ENCODE measurements at regions not wholly inside any gene's neighbourhood (a gene's known extent, or its start where the extent isn't known, plus 50 kb on each side); places are given as distances from the start of the nearest gene placed in this dataset.

DNA sequence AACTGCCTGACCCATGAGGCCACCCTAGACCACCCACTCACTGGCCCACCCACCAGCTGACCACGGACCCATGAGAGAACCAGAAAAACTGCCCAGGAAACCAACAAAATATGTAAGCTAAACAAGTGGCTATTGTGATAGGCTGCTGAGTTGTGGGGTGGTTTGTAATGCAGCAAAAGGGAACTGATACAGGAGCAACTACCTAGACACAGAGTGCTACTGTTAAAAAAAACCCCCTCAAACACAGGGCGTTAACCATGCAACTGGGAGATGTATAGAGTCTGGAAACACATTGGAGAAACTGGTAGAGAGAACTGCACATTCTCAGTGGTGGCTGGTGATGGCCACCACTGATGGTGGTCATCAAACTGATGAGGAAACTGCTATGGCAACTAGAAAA, 206.3 kb upstream of the GYPC start:
- Histone ChIP-seq H3K27ac (ENCODE audit: insufficient read depth, low read length) (no peak overlapping the region), H3K9me3 (ENCODE audit: control insufficient read depth, insufficient read depth, low read depth, low read length) (no peaks in the 10 kb centered on the region), H2AFZ (ENCODE audit: low read length) (no peak overlapping the region), H3K79me2 (ENCODE audit: control insufficient read depth, insufficient read depth, low read length) (no peaks in the 10 kb centered on the region), H3K4me3 (replicated peaks in 1 of 4; ENCODE audit: control extremely low read depth in 1 of 4, insufficient read depth in 1 of 4, low read depth in 3 of 4, low read length in 4 of 4) (no peak overlapping the region), H3K27me3 (ENCODE audit: control insufficient read depth, insufficient read depth, low read length) (no peaks in the 10 kb centered on the region), H4K20me1 (ENCODE audit: control insufficient read depth, extremely low read depth, insufficient read depth, low read length) (no peaks in the 10 kb centered on the region), H3K4me1 (ENCODE audit: control insufficient read depth, extremely low read depth, insufficient read depth, low read length) (no peaks in the 10 kb centered on the region), H3K9ac (ENCODE audit: insufficient read depth, low read length) (no peak overlapping the region), H3K4me2 (ENCODE audit: extremely low read depth, insufficient read depth, low read length) (no peak overlapping the region), H3K36me3 (ENCODE audit: control insufficient read depth, insufficient read depth, low read length) (no peaks in the 10 kb centered on the region)
- no peak for DNase-seq (ENCODE audit: low read depth in 2 of 2)
- TF ChIP-seq, protein P1, sequence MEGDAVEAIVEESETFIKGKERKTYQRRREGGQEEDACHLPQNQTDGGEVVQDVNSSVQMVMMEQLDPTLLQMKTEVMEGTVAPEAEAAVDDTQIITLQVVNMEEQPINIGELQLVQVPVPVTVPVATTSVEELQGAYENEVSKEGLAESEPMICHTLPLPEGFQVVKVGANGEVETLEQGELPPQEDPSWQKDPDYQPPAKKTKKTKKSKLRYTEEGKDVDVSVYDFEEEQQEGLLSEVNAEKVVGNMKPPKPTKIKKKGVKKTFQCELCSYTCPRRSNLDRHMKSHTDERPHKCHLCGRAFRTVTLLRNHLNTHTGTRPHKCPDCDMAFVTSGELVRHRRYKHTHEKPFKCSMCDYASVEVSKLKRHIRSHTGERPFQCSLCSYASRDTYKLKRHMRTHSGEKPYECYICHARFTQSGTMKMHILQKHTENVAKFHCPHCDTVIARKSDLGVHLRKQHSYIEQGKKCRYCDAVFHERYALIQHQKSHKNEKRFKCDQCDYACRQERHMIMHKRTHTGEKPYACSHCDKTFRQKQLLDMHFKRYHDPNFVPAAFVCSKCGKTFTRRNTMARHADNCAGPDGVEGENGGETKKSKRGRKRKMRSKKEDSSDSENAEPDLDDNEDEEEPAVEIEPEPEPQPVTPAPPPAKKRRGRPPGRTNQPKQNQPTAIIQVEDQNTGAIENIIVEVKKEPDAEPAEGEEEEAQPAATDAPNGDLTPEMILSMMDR (conservative IDR thresholded peaks at IDR 0.05 in 1 of 2, IDR thresholded peaks at IDR 0.05 in 1 of 2; ENCODE audit: low read depth in 1 of 2, low read length in 2 of 2): no peak
- TF ChIP-seq EZH2 (IDR thresholded peaks at IDR 0.05; ENCODE audit: low read length, missing control alignments): no peak

DNA sequence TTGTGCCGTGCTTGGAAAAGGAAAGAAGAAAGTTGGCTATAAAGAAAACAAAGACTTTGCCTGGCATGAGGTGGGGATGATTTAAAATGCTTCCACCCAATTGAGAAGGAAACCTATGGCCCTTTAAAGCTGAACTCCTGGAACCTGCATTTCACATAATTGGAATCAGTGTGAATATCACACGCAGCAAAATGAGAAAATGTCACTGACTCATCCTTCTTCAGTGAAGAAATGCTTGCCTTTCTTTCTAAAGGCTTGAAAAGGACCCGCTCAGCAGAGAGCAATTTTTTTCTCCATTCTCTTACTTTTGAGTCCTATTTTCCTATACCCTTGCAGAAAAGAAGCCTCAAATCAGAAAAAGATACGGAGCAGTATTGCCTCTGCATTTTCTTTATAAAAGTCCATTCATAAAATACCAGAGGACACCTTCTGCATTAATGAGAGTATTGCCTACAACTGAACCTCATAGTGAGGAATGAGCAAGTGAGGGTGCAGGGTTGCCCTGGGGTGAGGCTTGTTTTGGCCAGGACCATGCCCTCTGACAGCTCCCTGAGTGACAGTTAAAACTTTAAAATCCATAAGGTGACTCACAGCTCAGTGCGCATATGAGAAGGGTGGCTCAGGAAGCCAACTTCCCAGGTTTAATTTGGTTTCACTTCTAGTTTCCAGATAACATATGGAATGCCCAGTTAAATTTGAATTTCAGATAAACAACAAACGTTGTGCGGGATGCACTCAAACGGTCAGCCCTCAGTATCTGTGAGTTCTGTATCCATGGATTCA, 191.9 kb upstream of the GYPC start:
- H3K27me3 ChIP-seq (ENCODE audit: control insufficient read depth, insufficient read depth, low read length): no peaks in the 10 kb centered on the region
- TF ChIP-seq, protein P1 (conservative IDR thresholded peaks at IDR 0.05 in 1 of 2, IDR thresholded peaks at IDR 0.05 in 1 of 2; ENCODE audit: low read depth in 1 of 2, low read length in 2 of 2): no peak
- TF ChIP-seq EZH2 (IDR thresholded peaks at IDR 0.05; ENCODE audit: low read length, missing control alignments): no peak
- H3K79me2 ChIP-seq (ENCODE audit: control insufficient read depth, insufficient read depth, low read length): no peaks in the 10 kb centered on the region
- H2AFZ ChIP-seq (ENCODE audit: low read length): no peak overlapping the region
- H3K9ac ChIP-seq (ENCODE audit: insufficient read depth, low read length): no peak overlapping the region
- no peaks in the 10 kb centered on the region for H3K36me3 ChIP-seq (ENCODE audit: control insufficient read depth, insufficient read depth, low read length)
- H4K20me1 ChIP-seq (ENCODE audit: control insufficient read depth, extremely low read depth, insufficient read depth, low read length): no peaks in the 10 kb centered on the region
- no peak overlapping the region for H3K4me3 ChIP-seq (replicated peaks in 1 of 4; ENCODE audit: control extremely low read depth in 1 of 4, insufficient read depth in 1 of 4, low read depth in 3 of 4, low read length in 4 of 4)
- no peak for DNase-seq (ENCODE audit: low read depth in 2 of 2)
- no peaks in the 10 kb centered on the region for H3K9me3 ChIP-seq (ENCODE audit: control insufficient read depth, insufficient read depth, low read depth, low read length)
- H3K4me2 ChIP-seq (ENCODE audit: extremely low read depth, insufficient read depth, low read length): no peak overlapping the region
- H3K27ac ChIP-seq (ENCODE audit: insufficient read depth, low read length): no peak overlapping the region
- no peaks in the 10 kb centered on the region for H3K4me1 ChIP-seq (ENCODE audit: control insufficient read depth, extremely low read depth, insufficient read depth, low read length)

DNA sequence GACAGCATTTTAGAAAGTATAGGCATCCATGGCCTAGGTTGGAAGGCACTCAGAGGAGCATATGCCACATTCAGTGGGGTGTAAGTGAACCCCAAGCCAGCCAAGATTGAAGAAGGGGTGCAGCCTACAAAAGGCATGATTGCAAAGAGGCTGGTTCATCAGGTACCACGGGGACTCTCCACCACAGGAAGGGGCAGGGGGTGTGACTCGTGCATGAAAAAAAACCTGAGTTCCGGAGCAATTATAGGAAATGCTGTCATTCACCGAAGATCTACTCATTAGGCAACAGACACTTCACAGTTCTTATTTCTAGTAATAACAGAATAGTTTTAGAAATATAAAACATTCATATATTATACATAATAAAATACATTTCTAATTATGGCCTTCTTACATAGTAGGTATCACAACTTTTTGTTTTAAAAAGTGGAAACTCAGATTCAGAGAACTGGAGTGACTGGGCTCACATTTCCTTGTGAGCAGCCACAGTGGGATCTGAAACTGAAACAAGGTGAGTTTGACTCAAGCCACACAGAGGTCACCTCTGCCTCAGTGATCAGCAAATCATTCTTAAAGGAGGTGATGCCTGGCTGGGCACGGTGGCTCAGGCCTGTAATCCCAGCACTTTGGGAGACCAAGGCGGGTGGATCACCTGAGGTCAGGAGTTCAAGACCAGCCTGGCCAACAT, 188.4 kb upstream of the GYPC start:
- Histone ChIP-seq H3K27me3 (ENCODE audit: control insufficient read depth, insufficient read depth, low read length) (no peaks in the 10 kb centered on the region), H4K20me1 (ENCODE audit: control insufficient read depth, extremely low read depth, insufficient read depth, low read length) (no peaks in the 10 kb centered on the region), H3K4me2 (ENCODE audit: extremely low read depth, insufficient read depth, low read length) (no peak overlapping the region), H3K9me3 (ENCODE audit: control insufficient read depth, insufficient read depth, low read depth, low read length) (no peaks in the 10 kb centered on the region), H3K27ac (ENCODE audit: insufficient read depth, low read length) (no peak overlapping the region), H3K4me1 (ENCODE audit: control insufficient read depth, extremely low read depth, insufficient read depth, low read length) (no peaks in the 10 kb centered on the region), H3K79me2 (ENCODE audit: control insufficient read depth, insufficient read depth, low read length) (no peaks in the 10 kb centered on the region), H2AFZ (ENCODE audit: low read length) (no peak overlapping the region), H3K9ac (ENCODE audit: insufficient read depth, low read length) (no peak overlapping the region), H3K4me3 (replicated peaks in 1 of 4; ENCODE audit: control extremely low read depth in 1 of 4, insufficient read depth in 1 of 4, low read depth in 3 of 4, low read length in 4 of 4) (no peak overlapping the region), H3K36me3 (ENCODE audit: control insufficient read depth, insufficient read depth, low read length) (no peaks in the 10 kb centered on the region)
- no peak for TF ChIP-seq EZH2 (IDR thresholded peaks at IDR 0.05; ENCODE audit: low read length, missing control alignments)
- TF ChIP-seq, protein P1 (conservative IDR thresholded peaks at IDR 0.05 in 1 of 2, IDR thresholded peaks at IDR 0.05 in 1 of 2; ENCODE audit: low read depth in 1 of 2, low read length in 2 of 2): no peak
- DNase-seq (ENCODE audit: low read depth in 2 of 2): no peak

Data from fibroblast of lung (primary cell).